Esophagus muscularis mucosa (tissue), 4 donors: ENCODE measurements at regions not wholly inside any gene's neighbourhood (a gene's known extent, or its start where the extent isn't known, plus 50 kb on each side); places are given as distances from the start of the nearest gene placed in this dataset.

Experiments used
- DNase-seq: peaks from one replicate; pipeline ENCODE4 v3.0.0-alpha.2; 2017; ENCODE audit errors: extremely low spot score
- H3K27ac ChIP-seq, 4 donors: fragments of 200-600 bp; sonication (generic); replicated peaks in 1 of 4; 1 replicate in 3 of 4; 2 replicates in 1 of 4; pipeline ENCODE4 v1.5.1; 2016 to 2019; ENCODE audit warnings: mild to moderate bottlenecking in 1 of 4
- H3K27me3 ChIP-seq, 4 donors: fragments of 200-600 bp; sonication (generic); one replicate each; pipeline versions ENCODE4 v1.5.1 to v1.6.0; 2016 to 2019
- H3K36me3 ChIP-seq, 4 donors: fragments of 200-600 bp; sonication (generic); one replicate each; pipeline ENCODE4 v1.5.1; 2016 to 2019
- H3K4me1 ChIP-seq, 4 donors: fragments of 200-600 bp; sonication (generic); one replicate each; pipeline ENCODE4 v1.5.1; 2016 to 2019
- H3K4me3 ChIP-seq, 4 donors: fragments of 200-600 bp; sonication (generic); 1 replicate in 2 of 4; 2 replicates in 2 of 4; pipeline ENCODE4 v1.5.1; 2016 to 2019; ENCODE audit warnings: mild to moderate bottlenecking in 4 of 4, moderate library complexity in 1 of 4
- H3K9me3 ChIP-seq, 4 donors: fragments of 200-600 bp; sonication (generic); 1 replicate in 3 of 4; 2 replicates in 1 of 4; pipeline ENCODE4 v1.5.1; 2016 to 2019
- CTCF ChIP-seq, 3 experiments: fragments of 200-600 bp in 2 of 3; fragments of 450-650 bp in 1 of 3; sonication (generic) in 2 of 3; IDR thresholded peaks; one replicate each; pipeline ENCODE4 v1.5.1; 2017 to 2019; ENCODE audit warnings: antibody characterized with exemption in 3 of 3, mild to moderate bottlenecking in 2 of 3, moderate library complexity in 1 of 3
- EP300 ChIP-seq: sonication (generic); formaldehyde crosslinking; IDR thresholded peaks from one replicate; pipeline ENCODE4 v1.6.1; 2017; ENCODE audit warnings: antibody characterized with exemption
- POLR2A ChIP-seq: fragments of 450-650 bp; IDR thresholded peaks from one replicate; pipeline ENCODE4 v1.6.1; 2017; ENCODE audit warnings: antibody characterized with exemption, moderate library complexity, mild to moderate bottlenecking, low read depth
- POLR2AphosphoS5 ChIP-seq, 2 donors: sonication (generic); formaldehyde crosslinking; IDR thresholded peaks; one replicate each; pipeline ENCODE4 v1.6.1; 2017; ENCODE audit warnings: antibody characterized with exemption in 2 of 2
- WGBS: methylation state at CpG from one replicate; pipeline ENCODE4 v1.1.5; 2018; 5-methylcytosine and 5-hydroxymethylcytosine counted together
- intact Hi-C: fragments of 100-400 bp; cut with DNase I; formaldehyde crosslinking; loops from one replicate; pipeline ENCODE4 v1.15.1; 2023

GRCh38 chr13:34340534-34340933 lies 522.6 kb downstream of the RFC3 start:
- no peak for TF ChIP-seq POLR2A
- TF ChIP-seq CTCF (IDR thresholded peaks at IDR 0.05) = no peak
- no peak for TF ChIP-seq POLR2AphosphoS5 (IDR thresholded peaks at IDR 0.05)
- TF ChIP-seq EP300 = no peak
- no peaks in the 10 kb centered on the region for H3K27me3 ChIP-seq
- intact Hi-C loops = no loop called here
- H3K4me3 ChIP-seq = no peak overlapping the region
- no peaks in the 10 kb centered on the region for H3K4me1 ChIP-seq
- H3K36me3 ChIP-seq = no peaks in the 10 kb centered on the region
- no peak overlapping the region for H3K27ac ChIP-seq
- DNase-seq = no peak
- no peaks in the 10 kb centered on the region for H3K9me3 ChIP-seq

GRCh38 chr13:34343413-34343940 lies 525.5 kb downstream of the RFC3 start:
- no peaks in the 10 kb centered on the region for H3K36me3 ChIP-seq
- H3K27ac ChIP-seq = no peak overlapping the region
- H3K4me1 ChIP-seq = no peaks in the 10 kb centered on the region
- H3K4me3 ChIP-seq = no peak overlapping the region
- intact Hi-C loops = no loop called here
- no peak for DNase-seq
- H3K9me3 ChIP-seq = no peaks in the 10 kb centered on the region
- 94% methylated on average over 1 of the region's 1 CpG for WGBS
- no peaks in the 10 kb centered on the region for H3K27me3 ChIP-seq
- no peak for TF ChIP-seq EP300

GRCh38 chr13:34344816-34345215 lies 526.9 kb downstream of the RFC3 start:
- intact Hi-C loops = no loop called here
- Histone ChIP-seq H3K27me3 (no peaks in the 10 kb centered on the region), H3K27ac (no peak overlapping the region), H3K36me3 (no peaks in the 10 kb centered on the region), H3K4me1 (no peaks in the 10 kb centered on the region), H3K9me3 (no peaks in the 10 kb centered on the region), H3K4me3 (no peak overlapping the region)
- 83% methylated on average over 4 of the region's 4 CpGs for WGBS
- no peak for DNase-seq
- no peak for TF ChIP-seq POLR2A
- TF ChIP-seq CTCF (IDR thresholded peaks at IDR 0.05) = no peak
- no peak for TF ChIP-seq EP300
- TF ChIP-seq POLR2AphosphoS5 (IDR thresholded peaks at IDR 0.05) = no peak

GRCh38 chr13:34345258-34345965 lies 527.5 kb downstream of the RFC3 start:
- Histone ChIP-seq H3K36me3 (no peaks in the 10 kb centered on the region), H3K9me3 (no peaks in the 10 kb centered on the region), H3K27ac (no peak overlapping the region), H3K4me1 (no peaks in the 10 kb centered on the region), H3K4me3 (no peak overlapping the region), H3K27me3 (no peaks in the 10 kb centered on the region)
- DNase-seq = no peak
- TF ChIP-seq POLR2AphosphoS5 (IDR thresholded peaks at IDR 0.05) (no peak), CTCF (IDR thresholded peaks at IDR 0.05) (no peak), EP300 (no peak), POLR2A (no peak)
- 72% methylated on average over 7 of the region's 7 CpGs for whole genome bisulfite sequencing
- intact Hi-C loops = no loop called here

GRCh38 chr13:34346626-34347025 lies 528.7 kb downstream of the RFC3 start:
- no peak for DNase-seq
- Histone ChIP-seq H3K4me3 (no peak overlapping the region), H3K36me3 (no peaks in the 10 kb centered on the region), H3K27me3 (no peaks in the 10 kb centered on the region), H3K4me1 (no peaks in the 10 kb centered on the region), H3K27ac (no peak overlapping the region), H3K9me3 (no peaks in the 10 kb centered on the region)
- intact Hi-C loops = no loop called here
- TF ChIP-seq EP300 (no peak), POLR2AphosphoS5 (IDR thresholded peaks at IDR 0.05) (no peak), CTCF (IDR thresholded peaks at IDR 0.05) (no peak), POLR2A (no peak)
- WGBS = 89% methylated on average over 4 of the region's 4 CpGs
